HG02610 (cell line): ENCODE measurements at regions not wholly inside any gene's neighbourhood (a gene's known extent, or its start where the extent isn't known, plus 50 kb on each side); places are given as distances from the start of the nearest gene placed in this dataset.
A peak's percentile ranks its signal among the peaks of the same experiment; 100 is the strongest.

ENCODE experiments used
- ATAC-seq: cut with Tn5 transposase; IDR thresholded peaks from one replicate; pipeline ENCODE4 v1.9.1; 2021; ENCODE audit warnings: mild to moderate bottlenecking, moderate library complexity; ENCODE audit not compliant: unreplicated experiment

GRCh38 chr4:119832776-119833175, 204.2 kb upstream of the PDE5A start:
- no peak for ATAC-seq

DNA sequence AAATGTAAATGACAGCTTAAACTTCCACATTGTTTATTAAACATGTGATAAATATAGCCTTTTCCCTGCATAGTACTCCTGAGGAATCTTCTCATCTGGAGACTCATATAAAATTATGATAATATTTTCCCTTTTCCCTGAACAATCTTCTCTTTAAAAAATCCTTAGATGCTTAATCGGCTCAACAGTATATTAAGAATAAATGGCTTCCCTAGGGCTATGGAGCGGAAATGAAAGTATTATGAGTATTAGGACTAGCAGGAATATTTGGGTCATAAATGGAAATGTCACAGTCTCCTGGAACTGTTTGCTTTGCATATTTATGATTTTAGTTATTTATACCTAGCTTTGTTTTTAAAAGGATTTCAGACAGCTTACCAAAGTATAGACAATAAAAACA, 200.7 kb upstream of the PDE5A start:
- no peak for ATAC-seq

DNA sequence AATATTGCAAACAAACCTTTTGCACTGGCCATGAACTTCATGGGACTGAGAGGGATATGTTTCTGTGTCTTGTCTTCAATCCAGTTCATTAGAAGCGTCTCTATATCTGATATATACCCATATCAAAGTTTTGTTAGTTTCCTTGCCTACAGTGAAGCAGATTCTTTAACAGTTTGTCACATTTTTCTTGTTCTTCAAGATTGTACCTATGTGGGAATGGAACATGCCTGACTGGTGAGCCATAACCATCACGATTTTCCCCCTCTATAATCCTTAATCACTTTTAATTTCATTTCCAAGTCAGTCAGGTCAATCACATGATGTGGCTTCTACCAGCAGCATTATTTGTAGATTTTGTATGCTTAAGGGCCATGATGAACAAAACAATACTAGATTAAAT, 197.1 kb upstream of the PDE5A start:
- ATAC-seq: no peak

- no peak for ATAC-seq
Observed at GRCh38 chr4:119823891-119824290, 195.3 kb upstream of the PDE5A start.

DNA sequence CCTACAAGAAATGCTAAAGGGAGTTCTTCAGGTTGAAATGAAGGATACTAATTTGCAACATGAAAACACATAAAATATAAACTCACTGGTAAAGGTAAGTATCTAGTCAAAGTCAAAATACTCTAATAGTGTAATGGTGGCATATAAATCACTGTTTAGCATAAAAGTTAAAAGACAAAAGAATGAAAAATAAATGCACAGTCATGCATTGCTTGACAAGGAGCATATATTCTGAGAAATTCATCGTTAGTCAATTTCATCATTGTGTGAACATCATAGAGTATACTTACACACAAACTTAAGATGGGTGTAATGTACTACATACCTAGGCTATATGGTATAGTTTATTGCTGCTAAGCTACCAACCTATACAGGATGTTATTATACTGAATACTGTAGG, 194.4 kb upstream of the PDE5A start:
- ATAC-seq: no peak

DNA sequence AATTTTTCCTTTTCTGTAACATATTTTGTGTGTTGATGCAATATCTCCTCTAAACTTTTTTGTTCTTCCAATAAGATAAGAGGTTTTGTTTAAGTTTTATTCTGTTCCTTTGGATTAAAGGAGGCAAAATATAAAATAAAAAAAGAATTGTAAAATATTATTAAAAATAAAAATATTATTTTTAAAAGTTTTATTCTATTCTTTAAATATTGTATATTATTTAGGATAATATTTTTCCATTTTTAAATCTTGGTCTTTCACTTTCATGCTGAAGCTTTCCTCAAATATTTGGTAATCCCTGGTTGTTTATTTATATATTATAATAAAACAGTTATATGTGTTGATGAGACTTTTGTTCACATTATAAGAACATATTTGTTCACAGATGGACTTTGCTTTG, 187.9 kb upstream of the PDE5A start:
- ATAC-seq: no peak

DNA sequence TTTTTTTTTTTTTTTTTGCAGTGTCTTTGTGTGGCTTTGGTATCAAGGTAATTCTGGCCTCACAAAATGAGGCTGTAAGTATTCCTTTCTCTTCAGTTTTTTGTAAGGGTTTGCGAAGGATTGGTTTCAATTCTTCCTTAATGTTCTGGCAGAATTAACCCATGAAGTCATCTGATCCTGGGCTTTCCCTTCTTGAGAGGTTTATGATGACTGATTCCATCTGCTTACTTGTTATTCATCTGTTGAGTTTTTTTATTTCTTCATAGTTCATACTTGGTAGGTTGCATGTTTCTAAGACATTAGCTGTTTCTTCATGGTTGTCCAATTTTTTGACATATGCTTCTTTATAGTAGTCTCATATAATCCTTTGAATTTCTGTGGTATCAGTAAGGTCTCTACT, 181.4 kb upstream of the PDE5A start:
- ATAC-seq: no peak

DNA sequence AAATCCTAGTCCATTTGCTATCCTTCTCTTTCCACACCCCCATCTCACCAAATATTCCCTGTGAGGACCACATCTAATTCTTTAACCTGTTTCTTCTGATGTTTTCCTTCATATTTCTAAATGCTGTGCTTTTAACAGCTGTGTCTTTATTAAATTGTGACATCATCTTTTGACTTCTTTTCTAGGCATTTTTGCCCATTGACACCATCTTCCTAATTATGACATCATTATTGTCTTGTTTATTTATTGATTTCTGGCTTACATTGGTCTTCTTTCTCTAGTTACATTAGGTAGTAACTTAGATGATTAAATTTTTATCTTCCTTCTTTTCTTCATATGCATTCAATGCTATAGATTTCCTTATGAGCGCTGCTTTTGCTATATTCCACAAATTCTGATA, 175.8 kb upstream of the PDE5A start:
- ATAC-seq: no peak

DNA sequence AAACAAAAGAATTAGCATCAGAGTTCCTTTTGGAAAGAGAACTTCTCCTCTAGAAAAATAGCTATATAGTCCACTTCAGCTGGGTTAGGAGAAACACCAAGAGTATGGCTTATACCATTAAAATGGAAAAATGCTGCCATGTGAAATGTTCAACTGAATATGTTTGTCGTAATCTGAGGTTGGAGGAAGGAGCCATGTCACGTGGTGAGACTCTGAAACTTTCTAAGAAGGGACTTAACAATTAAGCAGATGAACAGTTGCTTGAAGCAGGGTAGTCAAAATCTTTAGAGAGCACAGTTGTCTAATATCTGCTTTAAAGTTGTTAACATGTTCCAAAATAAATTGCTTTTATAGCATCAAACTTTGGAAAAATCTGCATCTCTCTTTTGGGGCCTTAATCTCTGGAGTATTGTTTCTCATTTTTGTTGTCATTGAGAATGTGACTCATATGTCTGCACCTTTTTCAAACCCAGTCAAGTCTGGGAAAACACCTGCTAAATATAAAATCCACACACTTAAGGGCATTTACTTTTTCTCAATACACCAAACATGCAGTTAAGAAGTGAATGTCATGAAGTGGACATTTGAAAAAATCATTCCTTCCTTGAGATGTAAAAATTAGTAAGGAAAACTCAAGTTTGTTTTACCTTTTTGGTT, 168.8 kb upstream of the PDE5A start:
- peak; percentile 63 for ATAC-seq

DNA sequence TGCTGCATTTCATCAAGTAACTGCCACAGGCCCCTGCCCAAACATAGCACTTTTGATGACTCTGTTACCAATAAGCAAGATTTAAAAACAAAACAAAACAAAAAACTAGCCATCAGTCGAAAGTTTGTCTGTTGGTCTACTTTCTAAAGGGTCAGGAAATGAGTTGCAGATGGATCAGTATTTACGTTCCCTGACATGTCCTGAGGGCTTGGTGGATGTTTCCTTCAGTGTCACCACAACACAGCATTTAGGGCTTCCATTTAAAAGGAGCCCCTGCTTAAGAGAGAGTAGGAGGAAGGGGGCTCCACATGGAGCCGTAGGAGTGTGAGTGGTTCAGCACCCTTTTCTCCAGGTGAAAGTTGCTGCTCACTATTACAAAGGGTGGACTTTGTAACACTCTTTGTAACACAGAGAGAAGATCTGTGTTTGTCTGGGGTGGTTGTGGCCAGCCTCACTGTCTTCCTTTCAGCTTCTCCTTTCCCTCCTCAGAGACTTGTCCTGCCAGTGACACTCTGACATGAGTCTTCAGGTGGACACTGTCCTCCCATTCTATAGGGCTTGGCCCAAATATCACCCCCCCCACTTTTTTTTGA, 167.5 kb upstream of the PDE5A start:
- no peak for ATAC-seq

DNA sequence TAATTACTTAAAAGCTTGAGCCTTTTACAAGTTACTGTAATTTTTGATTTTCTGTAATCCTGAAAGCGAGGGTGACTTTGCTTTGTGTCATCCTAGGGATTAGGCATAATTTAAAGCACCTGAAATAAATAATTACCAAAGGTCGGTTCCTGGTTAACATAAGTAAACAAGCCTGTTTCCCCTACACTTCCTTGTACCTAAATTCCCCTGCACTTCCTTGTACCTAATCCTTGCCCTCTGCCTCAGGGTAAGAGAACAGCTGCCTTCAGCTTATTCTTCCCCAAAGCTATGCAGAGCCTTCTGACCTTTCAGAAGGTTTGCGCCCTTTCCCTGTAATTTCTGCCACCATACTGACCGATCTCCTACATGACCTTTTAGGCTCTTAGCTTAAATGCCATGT, 166.1 kb upstream of the PDE5A start:
- no peak for ATAC-seq

DNA sequence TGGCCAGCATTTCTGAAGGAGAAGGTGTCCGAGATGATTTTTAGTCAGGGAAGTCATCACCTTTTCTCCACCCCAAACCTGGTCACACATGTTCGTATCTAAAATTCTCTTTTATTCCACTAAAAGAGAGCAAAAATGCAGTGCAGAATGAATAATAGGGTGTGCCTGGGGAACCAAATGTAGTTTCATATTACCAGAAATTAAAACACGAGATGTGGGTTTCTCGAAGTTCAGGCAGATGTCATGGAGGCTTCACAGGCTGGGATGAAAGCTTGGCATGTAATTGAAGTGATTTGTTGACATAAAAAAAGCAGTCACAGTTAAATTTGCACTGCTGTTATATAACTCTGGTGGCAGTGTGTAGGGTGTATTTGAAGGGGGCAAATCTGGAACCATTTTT, 165.5 kb upstream of the PDE5A start:
- ATAC-seq: no peak

DNA sequence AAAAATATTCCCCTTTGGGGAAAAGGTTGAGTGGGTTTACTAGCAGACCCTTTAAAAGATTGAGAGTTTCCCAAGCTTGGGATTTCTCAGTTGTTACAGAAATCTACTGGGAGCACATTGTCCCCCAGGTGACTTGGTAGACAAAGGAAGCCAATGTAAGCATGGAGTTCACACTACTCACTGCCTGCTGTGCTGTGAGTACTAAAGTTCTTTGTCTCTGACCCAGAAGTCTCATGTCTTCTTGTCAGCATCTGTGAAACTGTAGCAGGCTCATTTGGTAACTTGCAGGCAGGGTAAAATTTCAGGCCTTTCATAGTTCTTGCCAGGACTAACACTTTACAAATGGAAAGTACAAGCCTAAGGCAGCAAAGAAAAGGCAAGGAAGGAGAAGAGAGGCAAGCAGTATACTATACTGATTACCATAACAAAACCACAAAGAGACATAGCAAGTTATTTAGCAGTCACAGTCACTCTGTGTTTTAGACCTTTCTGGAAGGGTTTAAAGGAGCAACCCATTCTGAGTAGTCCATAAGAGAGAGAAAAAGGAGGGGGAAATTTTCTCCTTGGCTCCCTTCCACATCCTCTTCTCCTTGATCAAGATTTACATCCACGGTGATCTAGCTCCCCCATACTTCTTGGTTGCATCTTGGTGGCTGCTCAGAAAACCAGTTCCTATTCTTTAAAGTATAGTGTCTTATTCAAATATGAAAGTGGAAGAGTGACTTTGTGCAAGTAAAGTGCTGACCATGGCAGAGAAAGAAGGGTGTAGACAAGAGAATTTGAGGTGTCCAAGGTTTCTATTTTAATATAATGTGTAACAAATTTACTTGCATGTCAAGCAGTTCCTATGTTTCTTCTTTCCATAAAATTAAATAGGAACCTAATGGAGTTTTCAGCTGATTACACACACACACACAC, 160.0 kb upstream of the PDE5A start:
- ATAC-seq: no peak

- ATAC-seq: no peak
Observed at GRCh38 chr4:119785963-119786362, 157.4 kb upstream of the PDE5A start.

- no peak for ATAC-seq
Observed at GRCh38 chr4:119783189-119783983, 154.8 kb upstream of the PDE5A start.

DNA sequence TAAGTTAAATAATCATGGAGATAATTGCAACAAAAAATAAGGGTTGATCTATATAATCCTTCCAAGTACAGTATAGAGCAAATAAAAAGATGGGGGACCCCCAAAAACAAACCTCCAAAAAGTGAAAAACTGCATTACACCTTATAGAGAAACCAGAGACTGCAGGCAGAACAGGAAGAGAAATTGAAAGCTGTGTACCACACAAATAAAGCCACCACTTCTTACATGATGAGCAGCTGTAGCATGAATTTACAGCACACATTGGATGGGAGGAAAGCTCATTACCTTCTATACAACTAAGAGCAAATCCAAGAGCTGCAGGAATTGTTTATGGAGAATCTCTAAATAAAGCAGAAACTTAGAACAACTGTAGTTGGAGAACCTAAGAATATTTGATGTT, 152.4 kb upstream of the PDE5A start:
- ATAC-seq: no peak

DNA sequence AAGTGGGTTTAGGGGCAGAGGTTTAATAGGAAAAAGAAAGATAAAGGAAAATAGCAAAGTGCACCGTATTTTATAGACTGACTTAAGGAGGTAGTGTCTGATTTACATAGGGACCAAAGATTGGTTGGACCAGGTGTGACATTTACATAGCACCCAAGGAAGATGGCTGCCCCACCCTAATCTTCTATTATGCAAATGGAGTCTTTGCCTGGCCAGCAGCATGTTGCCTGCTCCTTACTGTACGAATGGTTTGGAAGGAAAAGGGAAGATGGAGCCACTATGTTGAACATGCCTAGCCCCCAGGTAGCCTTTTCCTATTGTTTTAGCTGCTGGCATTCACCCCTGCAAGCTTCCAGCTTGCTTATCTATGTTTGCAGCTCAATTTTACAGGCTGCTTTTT, 146.2 kb upstream of the PDE5A start:
- no peak for ATAC-seq

GRCh38 chr4:119765951-119766350, 137.3 kb upstream of the PDE5A start:
- ATAC-seq: no peak

DNA sequence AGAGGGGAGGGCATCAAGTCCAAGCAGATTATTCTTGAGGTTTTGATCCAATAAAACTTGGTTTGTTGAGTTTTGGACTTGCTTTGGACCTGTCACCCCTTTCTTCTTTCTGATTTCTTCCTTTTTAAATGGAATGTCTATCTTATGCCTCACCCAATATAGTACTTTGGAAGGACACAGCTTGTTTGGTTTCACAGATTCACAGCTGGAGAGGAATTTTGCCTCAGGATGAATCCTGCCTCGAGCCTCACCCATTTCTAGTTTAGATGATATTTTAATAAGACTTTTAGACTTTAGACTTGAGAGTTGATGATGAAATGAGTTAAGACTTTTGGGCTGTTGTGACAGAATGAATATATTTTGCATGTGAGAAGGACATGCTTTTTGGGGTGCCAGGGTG, 136.9 kb upstream of the PDE5A start:
- no peak for ATAC-seq

GRCh38 chr4:119763386-119763785, 134.8 kb upstream of the PDE5A start:
- ATAC-seq: no peak

DNA sequence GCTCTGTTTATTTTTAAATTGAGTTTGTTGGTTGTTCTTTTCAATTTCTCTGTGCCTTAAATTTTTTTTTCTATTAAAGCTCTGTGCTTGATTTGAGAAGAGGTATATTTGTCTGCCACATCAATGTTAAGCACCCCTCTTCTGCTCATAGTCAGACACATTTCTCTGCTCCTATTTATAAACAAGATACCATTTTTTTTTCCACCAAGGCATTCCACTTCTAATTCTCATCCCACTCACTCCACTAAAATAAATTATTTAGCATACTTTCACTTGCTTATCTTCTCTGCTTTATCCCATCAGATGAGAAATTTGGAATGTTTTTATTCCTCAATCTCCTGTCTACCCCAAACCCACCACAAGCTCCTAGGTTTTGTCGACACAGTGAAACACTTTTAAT, 127.0 kb upstream of the PDE5A start:
- ATAC-seq: no peak
